K562 (cell line): ENCODE measurements at regions not wholly inside any gene's neighbourhood (a gene's known extent, or its start where the extent isn't known, plus 50 kb on each side); places are given as distances from the start of the nearest gene placed in this dataset.

Experiments used
- EP300 ChIP-seq: IDR thresholded peaks from 2 replicates; pipeline ENCODE4 v1.6.1; 2012; ENCODE audit warnings: low read length, improper control_type of control experiment
- ETV6 ChIP-seq, 3 experiments: fragments of 150-350 bp in 1 of 3; sonication (generic) in 1 of 3; formaldehyde crosslinking in 1 of 3; IDR thresholded peaks; 2 replicates each; pipeline versions ENCODE4 v1.6.1 to v1.8.0; 2014 to 2022; ENCODE audit warnings: borderline replicate concordance in 2 of 3, low read depth in 2 of 3, antibody characterized with exemption in 1 of 3, low read length in 1 of 3, mild to moderate bottlenecking in 1 of 3, missing genetic modification reagents in 1 of 3
- POLR2A ChIP-seq: fragments of 450-650 bp; conservative IDR thresholded peaks from 2 replicates; pipeline ENCODE4 v1.6.1; 2016
- TCF7L2 ChIP-seq: fragments of 150-350 bp; IDR thresholded peaks from 2 replicates; pipeline ENCODE4 v1.6.1; 2016; ENCODE audit warnings: low read depth, mild to moderate bottlenecking, low read length, moderate library complexity
- ZNF217 ChIP-seq: sonication (generic); formaldehyde crosslinking; IDR thresholded peaks from 2 replicates; pipeline ENCODE4 v1.8.0; 2022; ENCODE audit warnings: mild to moderate bottlenecking, missing genetic modification reagents
- TF ChIP-seq, protein P1 (sequence below), 3 experiments: IDR thresholded peaks in 2 of 3; conservative IDR thresholded peaks in 1 of 3; 2 replicates each; pipeline ENCODE4 v1.5.1; 2011 to 2012; ENCODE audit warnings: low read length in 3 of 3, mild to moderate bottlenecking in 3 of 3, control low read depth in 2 of 3, improper control_type of control experiment in 1 of 3, inconsistent platforms in 1 of 3, low read depth in 1 of 3, mixed read lengths in 1 of 3, moderate library complexity in 1 of 3; ENCODE audit not compliant: insufficient read depth in 2 of 3

DNA sequence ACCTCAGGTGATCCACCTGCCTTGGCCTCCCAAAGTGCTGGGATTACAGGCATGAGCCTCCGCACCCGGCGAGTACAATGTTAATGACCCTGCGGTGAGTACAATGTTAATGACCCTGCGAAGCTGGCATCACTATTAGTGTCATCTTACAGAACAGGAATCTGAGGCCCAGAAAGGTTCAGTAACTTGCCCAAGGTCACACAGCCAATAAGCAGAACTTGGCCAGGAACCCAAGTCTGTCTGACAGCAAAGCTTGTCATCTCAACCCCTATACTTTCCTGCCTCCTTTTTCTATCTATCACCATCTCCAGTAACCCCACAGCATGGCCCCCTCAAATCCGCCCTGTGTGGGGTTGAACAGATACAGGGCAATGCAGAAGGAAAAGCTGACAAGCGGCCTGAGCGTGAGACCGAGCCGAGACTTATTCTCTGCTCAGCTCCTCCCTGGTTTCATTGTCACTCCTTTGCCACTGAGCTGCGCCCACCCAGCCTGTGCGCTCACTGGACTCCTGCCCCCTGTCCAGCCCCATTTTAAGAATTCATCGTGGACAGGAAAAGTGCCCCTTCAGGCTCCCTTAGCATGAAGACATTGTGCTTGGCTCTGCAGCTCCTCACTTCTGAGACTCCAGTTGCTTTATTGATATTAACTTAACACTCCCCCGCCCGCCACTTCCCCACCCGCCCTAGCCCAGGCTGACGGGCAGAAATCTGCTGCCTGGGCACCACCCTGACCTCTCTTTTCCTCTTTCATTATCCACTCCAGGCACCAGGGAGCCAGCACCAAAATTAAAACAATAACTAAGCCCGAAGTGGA is 58.1 kb upstream of the LBX1 start:
- TF ChIP-seq POLR2A (no peak), EP300 (no peak), TCF7L2 (no peak), ETV6 (IDR thresholded peaks at IDR 0.05; ENCODE audit: borderline replicate concordance in 1 of 2, low read depth in 2 of 2, low read length in 1 of 2) (no peak), ETV6 (CRISPR knock-in tag; IDR thresholded peaks at IDR 0.05; ENCODE audit: borderline replicate concordance) (no peak), ZNF217 (CRISPR knock-in tag) (no peak)
- TF ChIP-seq, protein P1, sequence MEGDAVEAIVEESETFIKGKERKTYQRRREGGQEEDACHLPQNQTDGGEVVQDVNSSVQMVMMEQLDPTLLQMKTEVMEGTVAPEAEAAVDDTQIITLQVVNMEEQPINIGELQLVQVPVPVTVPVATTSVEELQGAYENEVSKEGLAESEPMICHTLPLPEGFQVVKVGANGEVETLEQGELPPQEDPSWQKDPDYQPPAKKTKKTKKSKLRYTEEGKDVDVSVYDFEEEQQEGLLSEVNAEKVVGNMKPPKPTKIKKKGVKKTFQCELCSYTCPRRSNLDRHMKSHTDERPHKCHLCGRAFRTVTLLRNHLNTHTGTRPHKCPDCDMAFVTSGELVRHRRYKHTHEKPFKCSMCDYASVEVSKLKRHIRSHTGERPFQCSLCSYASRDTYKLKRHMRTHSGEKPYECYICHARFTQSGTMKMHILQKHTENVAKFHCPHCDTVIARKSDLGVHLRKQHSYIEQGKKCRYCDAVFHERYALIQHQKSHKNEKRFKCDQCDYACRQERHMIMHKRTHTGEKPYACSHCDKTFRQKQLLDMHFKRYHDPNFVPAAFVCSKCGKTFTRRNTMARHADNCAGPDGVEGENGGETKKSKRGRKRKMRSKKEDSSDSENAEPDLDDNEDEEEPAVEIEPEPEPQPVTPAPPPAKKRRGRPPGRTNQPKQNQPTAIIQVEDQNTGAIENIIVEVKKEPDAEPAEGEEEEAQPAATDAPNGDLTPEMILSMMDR (IDR thresholded peaks at IDR 0.05 in 2 of 3, conservative IDR thresholded peaks at IDR 0.05 in 1 of 3; ENCODE audit: insufficient read depth in 2 of 3, low read depth in 1 of 3, low read length in 3 of 3) = no peak
